Transverse colon (tissue), 4 donors: ENCODE measurements at regions not wholly inside any gene's neighbourhood (a gene's known extent, or its start where the extent isn't known, plus 50 kb on each side); places are given as distances from the start of the nearest gene placed in this dataset.

Source experiments
- DNase-seq: peaks from one replicate; pipeline ENCODE4 v3.0.0-alpha.2; 2019
- H3K27ac ChIP-seq, 4 donors: fragments of 200-600 bp; sonication (generic); 2 replicates each; pipeline ENCODE4 v1.5.1; 2016 to 2018; ENCODE audit warnings: inconsistent platforms in 4 of 4
- H3K27me3 ChIP-seq: fragments of 200-600 bp; sonication (generic); 2 replicates; pipeline ENCODE4 v1.5.1; 2017; ENCODE audit warnings: inconsistent platforms
- H3K36me3 ChIP-seq, 4 donors: fragments of 200-600 bp; sonication (generic); 2 replicates each; pipeline ENCODE4 v1.5.1; 2017 to 2019; ENCODE audit warnings: inconsistent platforms in 4 of 4
- H3K4me1 ChIP-seq, 4 donors: fragments of 200-600 bp; sonication (generic); 2 replicates each; pipeline ENCODE4 v1.5.1; 2017 to 2020; ENCODE audit warnings: inconsistent platforms in 4 of 4
- H3K4me3 ChIP-seq, 4 donors: fragments of 200-600 bp; sonication (generic); 1 replicate in 1 of 4; 2 replicates in 3 of 4; pipeline versions ENCODE4 v1.5.1 to v1.6.1; 2017 to 2019; ENCODE audit warnings: inconsistent platforms in 4 of 4
- H3K9me3 ChIP-seq, 2 donors: fragments of 200-600 bp; sonication (generic); 2 replicates each; pipeline ENCODE4 v1.5.1; 2017 to 2019; ENCODE audit warnings: inconsistent platforms in 2 of 2
- EP300 ChIP-seq: sonication (generic); formaldehyde crosslinking; IDR thresholded peaks from one replicate; pipeline ENCODE4 v1.6.1; 2017; ENCODE audit warnings: antibody characterized with exemption, low read depth
- POLR2A ChIP-seq: fragments of 450-650 bp; IDR thresholded peaks from one replicate; pipeline ENCODE4 v1.6.1; 2016; ENCODE audit warnings: antibody characterized with exemption, mild to moderate bottlenecking, moderate library complexity
- POLR2AphosphoS5 ChIP-seq, 3 donors: sonication (generic); formaldehyde crosslinking; IDR thresholded peaks; one replicate each; pipeline ENCODE4 v1.6.1; 2016; ENCODE audit warnings: antibody characterized with exemption in 3 of 3
- WGBS, 2 donors: methylation state at CpG; one replicate each; pipeline ENCODE4 v1.1.5; 2018; ENCODE audit warnings: low coverage in 1 of 2; 5-methylcytosine and 5-hydroxymethylcytosine counted together
- in situ Hi-C, 4 donors: fragments of 200-750 bp; cut with MboI; loops; one replicate each; pipeline versions ENCODE4 v1.15.0 to v1.15.1; 2017; ENCODE audit warnings: low sequenced_read_pairs in 3 of 4, low pct_ligation_motif_present in 1 of 4, low pct_unique_long_range_greater_than_20kb in 1 of 4
- intact Hi-C: fragments of 100-400 bp; cut with DNase I; formaldehyde crosslinking; loops from one replicate; pipeline ENCODE4 v1.15.1; 2023; ENCODE audit warnings: low total_unique reads
- TF ChIP-seq, protein P1 (sequence below), 5 experiments: fragments of 200-600 bp in 3 of 5; fragments of 450-650 bp in 2 of 5; sonication (generic) in 3 of 5; IDR thresholded peaks; 1 replicate in 2 of 5; 2 replicates in 3 of 5; pipeline ENCODE4 v1.5.1; 2016 to 2017; ENCODE audit warnings: antibody characterized with exemption in 5 of 5, inconsistent platforms in 3 of 5, mild to moderate bottlenecking in 2 of 5, moderate library complexity in 1 of 5

DNA sequence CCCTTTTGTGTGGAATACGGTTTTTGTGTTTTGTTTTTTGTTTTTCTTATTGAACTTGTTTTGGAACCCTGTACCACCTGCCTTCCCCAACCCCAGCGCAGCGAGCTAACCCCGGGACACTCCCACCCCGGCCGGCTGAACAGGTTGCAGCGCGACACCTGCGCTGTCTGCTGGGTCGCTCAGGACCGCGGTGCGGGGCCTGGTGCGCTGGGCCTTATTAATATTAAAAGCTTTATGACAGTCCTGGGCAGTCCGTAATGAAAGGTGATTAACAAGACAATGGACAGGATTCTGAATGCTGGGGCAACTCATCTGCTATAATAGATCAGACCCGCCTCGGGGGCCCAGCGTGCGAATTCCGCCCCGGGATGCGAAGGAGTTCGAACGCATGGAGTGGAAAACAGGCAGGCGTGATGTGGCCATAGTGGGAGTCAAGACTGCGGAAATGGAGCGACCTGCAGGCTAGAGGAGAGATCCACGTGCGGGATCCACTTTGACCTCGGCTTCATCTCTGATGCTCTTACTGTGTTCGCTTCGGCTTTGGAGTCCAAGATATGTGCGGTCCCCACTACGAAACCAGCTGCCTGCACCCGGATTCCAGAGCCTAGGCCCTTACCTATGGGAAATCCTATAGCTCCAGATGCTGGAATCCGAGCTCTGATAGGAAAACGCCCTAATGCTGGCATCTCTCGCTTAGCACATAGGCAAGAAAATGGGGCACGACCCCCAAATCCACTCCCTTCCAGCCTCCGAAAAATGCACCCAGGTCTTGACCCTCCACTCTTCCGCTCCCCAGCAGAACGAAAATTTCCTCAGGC is 69.0 kb upstream of the TMEM33 start:
- H3K4me3 ChIP-seq = no peak overlapping the region
- H3K9me3 ChIP-seq = no peaks in the 10 kb centered on the region
- 25 to 40% methylated on average over 3 to 42 of the region's 42 CpGs for WGBS, 2 donors
- intact Hi-C loops (no loop called here), in situ Hi-C loops (no loop called here)
- peaks cover 92% of the 10 kb centered on the region for H3K27me3 ChIP-seq
- DNase-seq = no peak
- no peak for TF ChIP-seq POLR2AphosphoS5 (IDR thresholded peaks at IDR 0.05)
- TF ChIP-seq EP300 = no peak
- TF ChIP-seq, protein P1, sequence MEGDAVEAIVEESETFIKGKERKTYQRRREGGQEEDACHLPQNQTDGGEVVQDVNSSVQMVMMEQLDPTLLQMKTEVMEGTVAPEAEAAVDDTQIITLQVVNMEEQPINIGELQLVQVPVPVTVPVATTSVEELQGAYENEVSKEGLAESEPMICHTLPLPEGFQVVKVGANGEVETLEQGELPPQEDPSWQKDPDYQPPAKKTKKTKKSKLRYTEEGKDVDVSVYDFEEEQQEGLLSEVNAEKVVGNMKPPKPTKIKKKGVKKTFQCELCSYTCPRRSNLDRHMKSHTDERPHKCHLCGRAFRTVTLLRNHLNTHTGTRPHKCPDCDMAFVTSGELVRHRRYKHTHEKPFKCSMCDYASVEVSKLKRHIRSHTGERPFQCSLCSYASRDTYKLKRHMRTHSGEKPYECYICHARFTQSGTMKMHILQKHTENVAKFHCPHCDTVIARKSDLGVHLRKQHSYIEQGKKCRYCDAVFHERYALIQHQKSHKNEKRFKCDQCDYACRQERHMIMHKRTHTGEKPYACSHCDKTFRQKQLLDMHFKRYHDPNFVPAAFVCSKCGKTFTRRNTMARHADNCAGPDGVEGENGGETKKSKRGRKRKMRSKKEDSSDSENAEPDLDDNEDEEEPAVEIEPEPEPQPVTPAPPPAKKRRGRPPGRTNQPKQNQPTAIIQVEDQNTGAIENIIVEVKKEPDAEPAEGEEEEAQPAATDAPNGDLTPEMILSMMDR (IDR thresholded peaks at IDR 0.05) = no peak
- TF ChIP-seq POLR2A = no peak
- H3K27ac ChIP-seq = no peak overlapping the region
- peaks cover 0 to 9% (median 3%) of the 10 kb centered on the region in 4 donors for H3K4me1 ChIP-seq
- H3K36me3 ChIP-seq = no peaks in the 10 kb centered on the region

DNA sequence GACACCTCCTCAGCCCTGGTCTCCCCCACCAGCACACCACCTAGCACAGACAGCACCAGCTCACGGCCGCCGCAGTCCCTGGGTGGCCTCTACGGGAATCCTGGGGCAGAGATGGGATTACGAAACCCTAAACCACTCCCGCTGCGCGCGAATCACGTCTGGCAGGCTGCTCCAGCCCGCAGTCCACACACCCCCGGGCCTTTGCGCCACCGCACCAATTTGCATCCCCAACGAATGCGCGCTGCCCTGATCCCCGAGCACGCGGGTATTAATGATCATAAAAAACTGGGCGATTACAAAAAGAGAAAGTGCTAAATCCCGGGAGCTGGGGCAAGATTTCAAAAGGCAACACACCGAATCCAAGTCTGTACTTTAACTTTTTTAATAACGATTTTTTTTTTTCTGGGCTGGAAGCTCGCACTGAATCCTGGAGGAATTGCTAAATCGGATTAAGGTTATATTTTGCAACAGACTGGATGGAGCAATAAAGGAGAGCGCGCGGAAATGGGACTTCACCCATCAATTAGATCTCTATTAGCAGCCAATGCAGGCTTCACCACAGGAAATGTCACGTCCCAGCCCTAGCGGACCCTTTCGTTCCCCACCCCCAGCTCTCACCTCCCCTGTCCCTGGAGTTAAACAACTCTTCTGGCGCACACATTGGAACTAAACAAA is 69.8 kb upstream of the TMEM33 start:
- in situ Hi-C loops = no loop called here
- WGBS, 2 donors = 12 to 23% methylated on average over 8 to 33 of the region's 33 CpGs
- intact Hi-C loops = no loop called here
- no peak for TF ChIP-seq POLR2A
- H3K27ac ChIP-seq = no peak overlapping the region
- DNase-seq = no peak
- H3K4me3 ChIP-seq = no peak overlapping the region
- peaks cover 91% of the 10 kb centered on the region for H3K27me3 ChIP-seq
- H3K4me1 ChIP-seq = peaks cover 0 to 9% (median 3%) of the 10 kb centered on the region in 4 donors
- no peaks in the 10 kb centered on the region for H3K36me3 ChIP-seq
- H3K9me3 ChIP-seq = no peaks in the 10 kb centered on the region

DNA sequence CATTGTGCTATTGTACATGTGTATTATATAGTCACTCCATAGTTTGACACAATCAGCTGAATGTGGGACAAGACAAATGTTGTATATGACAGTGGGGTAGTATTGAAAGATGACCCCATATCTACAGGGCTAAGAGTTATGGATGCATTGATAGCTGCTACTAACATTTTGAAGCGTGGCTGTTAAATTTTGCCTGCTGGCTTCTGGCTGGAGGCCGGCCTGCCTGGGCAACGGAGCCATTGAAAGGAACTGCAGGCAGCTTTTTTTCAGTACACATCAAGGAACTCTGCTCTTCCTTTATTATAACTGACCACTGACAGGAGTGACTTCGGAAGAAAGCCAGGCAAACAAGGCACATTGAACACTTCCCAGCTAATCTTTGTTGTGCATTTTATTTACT is 76.1 kb upstream of the TMEM33 start:
- Histone ChIP-seq H3K9me3 (no peaks in the 10 kb centered on the region), H3K4me1 (no peaks in the 10 kb centered on the region), H3K4me3 (no peak overlapping the region), H3K36me3 (no peaks in the 10 kb centered on the region), H3K27ac (no peak overlapping the region), H3K27me3 (peaks cover 72% of the 10 kb centered on the region)
- no peak for DNase-seq
- TF ChIP-seq EP300 = no peak
- TF ChIP-seq POLR2AphosphoS5 (IDR thresholded peaks at IDR 0.05) = no peak
- WGBS, 2 donors = 46 to 61% methylated on average over 3 to 4 of the region's 4 CpGs
- in situ Hi-C loops (no loop called here), intact Hi-C loops (no loop called here)

DNA sequence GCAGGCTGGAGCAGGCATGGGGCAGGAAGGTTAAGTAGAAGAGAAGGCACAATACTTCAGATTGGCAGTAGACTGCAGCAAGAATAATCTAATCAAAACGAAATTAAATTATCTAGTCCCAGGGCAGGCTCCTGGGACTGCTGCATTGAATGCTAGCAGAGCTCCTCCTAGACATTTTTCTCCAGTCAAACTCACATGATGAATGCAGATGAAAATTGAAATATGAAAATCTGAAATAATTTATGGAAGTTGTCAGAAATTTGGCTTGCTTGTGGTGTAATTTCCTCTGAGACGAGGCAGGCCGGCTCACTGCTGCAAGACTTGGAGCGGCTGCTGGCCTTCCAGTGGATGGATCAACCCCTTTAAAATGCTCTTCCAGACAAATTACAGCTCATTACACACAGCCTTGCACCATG is 78.0 kb upstream of the TMEM33 start:
- Histone ChIP-seq H3K36me3 (no peaks in the 10 kb centered on the region), H3K9me3 (no peaks in the 10 kb centered on the region), H3K4me3 (no peak overlapping the region), H3K27me3 (peaks cover 55% of the 10 kb centered on the region), H3K4me1 (no peaks in the 10 kb centered on the region), H3K27ac (no peak overlapping the region)
- WGBS, 2 donors = 48 to 66% methylated on average over 4 of the region's 4 CpGs
- intact Hi-C loops = no loop called here
- DNase-seq = no peak
- TF ChIP-seq, protein P1 (IDR thresholded peaks at IDR 0.05) = no peak
- TF ChIP-seq EP300 (no peak), POLR2AphosphoS5 (IDR thresholded peaks at IDR 0.05) (no peak), POLR2A (no peak)
- in situ Hi-C loops = no loop called here

DNA sequence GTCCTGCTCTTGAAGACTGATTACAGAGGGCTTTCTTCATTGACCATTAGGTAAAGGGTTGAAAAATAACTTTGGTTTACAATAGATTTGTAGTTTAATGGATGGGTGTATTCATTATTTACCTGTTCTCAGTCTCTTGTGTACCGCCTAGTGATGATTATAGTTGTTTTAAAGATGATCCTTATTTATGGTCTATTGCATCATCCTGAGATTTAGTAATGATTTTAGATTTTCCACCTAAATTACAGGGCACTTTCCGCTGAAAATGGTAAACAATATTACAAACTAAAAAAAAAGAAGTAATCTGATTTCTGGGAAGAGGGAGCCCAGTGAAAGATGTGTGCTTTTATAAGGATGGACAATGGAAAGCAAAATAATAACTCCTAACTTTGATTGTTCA is 78.4 kb upstream of the TMEM33 start:
- TF ChIP-seq POLR2AphosphoS5 (IDR thresholded peaks at IDR 0.05) (no peak), POLR2A (no peak), EP300 (no peak)
- TF ChIP-seq, protein P1 (IDR thresholded peaks at IDR 0.05) = no peak
- 66 to 85% methylated on average over 2 of the region's 2 CpGs for WGBS, 2 donors
- H3K4me3 ChIP-seq = no peak overlapping the region
- H3K4me1 ChIP-seq = no peaks in the 10 kb centered on the region
- no peak for DNase-seq
- no peaks in the 10 kb centered on the region for H3K9me3 ChIP-seq
- H3K27ac ChIP-seq = no peak overlapping the region
- no peaks in the 10 kb centered on the region for H3K36me3 ChIP-seq
- intact Hi-C loops (no loop called here), in situ Hi-C loops (no loop called here)
- peaks cover 52% of the 10 kb centered on the region for H3K27me3 ChIP-seq
